ENCODE measurements at regions not wholly inside any gene's neighbourhood (a gene's known extent, or its start where the extent isn't known, plus 50 kb on each side); places are given as distances from the start of the nearest gene placed in this dataset.

DNA sequence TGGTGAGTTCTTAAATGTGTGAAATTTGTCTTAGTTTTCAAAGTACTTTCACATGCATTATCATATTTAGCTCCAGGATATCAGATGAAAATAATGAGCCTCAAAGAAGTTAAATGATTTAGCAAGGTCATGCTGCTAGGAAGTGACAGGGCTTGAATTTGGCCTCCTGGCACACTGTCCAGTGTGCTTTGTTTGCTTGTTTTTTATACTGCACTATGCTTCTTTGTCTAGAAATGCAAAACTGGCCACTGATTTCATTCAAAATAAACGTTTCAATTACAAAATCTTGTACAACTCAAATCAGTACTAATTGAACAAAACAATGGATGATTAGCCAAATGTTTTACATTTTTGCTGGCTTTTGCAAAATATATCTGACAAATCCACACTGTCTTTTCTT, 583.3 kb upstream of the CBLB start:
- TF ChIP-seq, protein P1, sequence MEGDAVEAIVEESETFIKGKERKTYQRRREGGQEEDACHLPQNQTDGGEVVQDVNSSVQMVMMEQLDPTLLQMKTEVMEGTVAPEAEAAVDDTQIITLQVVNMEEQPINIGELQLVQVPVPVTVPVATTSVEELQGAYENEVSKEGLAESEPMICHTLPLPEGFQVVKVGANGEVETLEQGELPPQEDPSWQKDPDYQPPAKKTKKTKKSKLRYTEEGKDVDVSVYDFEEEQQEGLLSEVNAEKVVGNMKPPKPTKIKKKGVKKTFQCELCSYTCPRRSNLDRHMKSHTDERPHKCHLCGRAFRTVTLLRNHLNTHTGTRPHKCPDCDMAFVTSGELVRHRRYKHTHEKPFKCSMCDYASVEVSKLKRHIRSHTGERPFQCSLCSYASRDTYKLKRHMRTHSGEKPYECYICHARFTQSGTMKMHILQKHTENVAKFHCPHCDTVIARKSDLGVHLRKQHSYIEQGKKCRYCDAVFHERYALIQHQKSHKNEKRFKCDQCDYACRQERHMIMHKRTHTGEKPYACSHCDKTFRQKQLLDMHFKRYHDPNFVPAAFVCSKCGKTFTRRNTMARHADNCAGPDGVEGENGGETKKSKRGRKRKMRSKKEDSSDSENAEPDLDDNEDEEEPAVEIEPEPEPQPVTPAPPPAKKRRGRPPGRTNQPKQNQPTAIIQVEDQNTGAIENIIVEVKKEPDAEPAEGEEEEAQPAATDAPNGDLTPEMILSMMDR (IDR thresholded peaks at IDR 0.05), result no peak
- TF ChIP-seq POLR2A (IDR thresholded peaks at IDR 0.05), result no peak
